ENCODE measurements at regions not wholly inside any gene's neighbourhood (a gene's known extent, or its start where the extent isn't known, plus 50 kb on each side); places are given as distances from the start of the nearest gene placed in this dataset.

DNA sequence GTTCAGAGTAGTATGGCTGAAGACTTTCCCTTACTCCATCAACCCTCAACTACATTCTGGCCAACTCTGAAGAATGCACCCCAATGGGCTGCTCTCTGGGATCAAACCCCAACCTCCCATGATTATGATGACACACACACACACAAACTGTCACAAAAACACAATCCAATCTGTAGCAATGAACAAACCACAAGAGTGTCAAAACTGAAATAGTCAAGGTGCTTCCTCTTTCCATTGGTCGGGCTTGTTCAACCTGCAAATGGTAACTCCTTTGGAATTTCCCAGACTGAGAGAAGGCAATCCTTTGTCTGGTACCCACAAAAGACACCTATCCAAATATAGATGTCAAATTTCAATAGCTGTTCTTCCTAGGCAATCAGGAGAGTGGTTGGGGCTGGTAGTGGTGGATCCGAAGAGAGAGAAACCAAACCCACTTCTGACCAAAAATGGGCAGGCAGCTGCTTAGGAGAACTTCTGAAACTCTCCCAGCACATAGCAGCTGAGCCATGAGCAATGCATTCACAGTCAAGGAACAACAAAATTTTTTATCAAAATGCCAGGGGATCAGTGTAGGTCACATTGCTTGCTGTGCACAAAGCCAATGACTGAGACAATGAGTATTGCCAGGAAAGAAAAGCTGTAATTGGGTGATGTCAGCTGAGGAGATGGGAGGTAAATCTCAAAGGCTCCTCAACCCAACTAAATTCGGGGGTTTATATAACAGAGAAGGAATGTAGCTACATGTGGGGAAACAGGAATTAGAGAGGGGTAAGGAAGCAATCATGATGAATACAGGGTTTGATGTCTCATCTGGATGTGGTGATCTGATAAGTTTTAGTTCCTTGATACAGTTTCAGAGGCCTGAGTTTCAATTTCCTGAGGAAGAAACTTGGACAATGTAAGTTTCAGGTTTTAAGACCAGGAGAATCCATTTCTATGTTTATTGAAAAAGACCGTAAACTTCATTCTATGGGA is 191.4 kb downstream of the KITLG start:
- Mint-ChIP-seq H3K27ac (no peak overlapping the region), H3K4me1 (peaks cover 8% of the 10 kb centered on the region), H3K4me3 (no peak overlapping the region), H3K9me3 (peaks cover 12% of the 10 kb centered on the region), H3K36me3 (ENCODE audit: low read depth) (no peaks in the 10 kb centered on the region), H3K27me3 (ENCODE audit: insufficient read depth) (peaks cover 11% of the 10 kb centered on the region)
- H3K27ac ChIP-seq (ENCODE audit: low read depth, low read length), result no peak overlapping the region
- no peaks in the 10 kb centered on the region for H3K4me1 ChIP-seq (ENCODE audit: control insufficient read depth, insufficient read depth, low read length)
- no peak overlapping the region for H3K4me3 ChIP-seq (ENCODE audit: low read length)
- TF ChIP-seq, protein P1, sequence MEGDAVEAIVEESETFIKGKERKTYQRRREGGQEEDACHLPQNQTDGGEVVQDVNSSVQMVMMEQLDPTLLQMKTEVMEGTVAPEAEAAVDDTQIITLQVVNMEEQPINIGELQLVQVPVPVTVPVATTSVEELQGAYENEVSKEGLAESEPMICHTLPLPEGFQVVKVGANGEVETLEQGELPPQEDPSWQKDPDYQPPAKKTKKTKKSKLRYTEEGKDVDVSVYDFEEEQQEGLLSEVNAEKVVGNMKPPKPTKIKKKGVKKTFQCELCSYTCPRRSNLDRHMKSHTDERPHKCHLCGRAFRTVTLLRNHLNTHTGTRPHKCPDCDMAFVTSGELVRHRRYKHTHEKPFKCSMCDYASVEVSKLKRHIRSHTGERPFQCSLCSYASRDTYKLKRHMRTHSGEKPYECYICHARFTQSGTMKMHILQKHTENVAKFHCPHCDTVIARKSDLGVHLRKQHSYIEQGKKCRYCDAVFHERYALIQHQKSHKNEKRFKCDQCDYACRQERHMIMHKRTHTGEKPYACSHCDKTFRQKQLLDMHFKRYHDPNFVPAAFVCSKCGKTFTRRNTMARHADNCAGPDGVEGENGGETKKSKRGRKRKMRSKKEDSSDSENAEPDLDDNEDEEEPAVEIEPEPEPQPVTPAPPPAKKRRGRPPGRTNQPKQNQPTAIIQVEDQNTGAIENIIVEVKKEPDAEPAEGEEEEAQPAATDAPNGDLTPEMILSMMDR (conservative IDR thresholded peaks at IDR 0.05), result no peak
- no peak for DNase-seq
- WGBS, 2 experiments (ENCODE audit: insufficient coverage in 1 of 2, insufficient read length in 1 of 2), result 98 to 100% methylated on average over 1 to 4 of the region's 4 CpGs
- H3K36me3 ChIP-seq (ENCODE audit: control insufficient read depth, insufficient read depth, low read length), result no peaks in the 10 kb centered on the region
- H3K9me3 ChIP-seq (ENCODE audit: control insufficient read depth, low read length), result peaks cover 7% of the 10 kb centered on the region
- no peaks in the 10 kb centered on the region for H3K27me3 ChIP-seq (ENCODE audit: control insufficient read depth, insufficient read depth, low read length, poor library complexity, severe bottlenecking)
- H3K9ac ChIP-seq (ENCODE audit: extremely low read depth, low read length, poor library complexity, severe bottlenecking), result no peak overlapping the region

DNA sequence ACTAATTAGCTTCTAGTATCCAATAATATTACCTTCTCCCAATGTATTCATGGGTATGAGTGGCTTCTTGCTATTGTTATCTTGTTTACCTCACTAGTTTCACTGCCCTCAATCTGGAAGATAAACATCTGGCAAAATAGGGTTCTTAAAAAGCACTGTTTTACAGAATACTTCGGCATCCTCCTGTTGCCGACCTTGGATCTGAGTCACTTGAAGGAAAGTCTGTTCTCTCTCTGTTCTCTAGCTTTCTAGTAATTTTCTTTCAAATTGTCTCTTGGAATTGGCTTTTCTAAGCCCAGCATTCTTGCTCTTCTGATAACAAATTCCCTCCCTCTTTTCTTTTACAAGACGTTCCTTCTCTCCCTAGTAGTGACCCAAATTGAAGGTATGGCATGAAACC is 189.5 kb downstream of the KITLG start:
- Mint-ChIP-seq H3K9me3 (peaks cover 4% of the 10 kb centered on the region), H3K27me3 (ENCODE audit: insufficient read depth) (peaks cover 11% of the 10 kb centered on the region), H3K36me3 (ENCODE audit: low read depth) (no peaks in the 10 kb centered on the region), H3K4me1 (peaks cover 8% of the 10 kb centered on the region), H3K27ac (no peak overlapping the region), H3K4me3 (no peak overlapping the region)
- Histone ChIP-seq H3K9ac (ENCODE audit: extremely low read depth, low read length, poor library complexity, severe bottlenecking) (no peak overlapping the region), H3K9me3 (ENCODE audit: control insufficient read depth, low read length) (no peaks in the 10 kb centered on the region), H3K36me3 (ENCODE audit: control insufficient read depth, insufficient read depth, low read length) (no peaks in the 10 kb centered on the region), H3K4me3 (ENCODE audit: low read length) (no peak overlapping the region), H3K27ac (ENCODE audit: low read depth, low read length) (no peak overlapping the region), H3K27me3 (ENCODE audit: control insufficient read depth, insufficient read depth, low read length, poor library complexity, severe bottlenecking) (no peaks in the 10 kb centered on the region), H3K4me1 (ENCODE audit: control insufficient read depth, insufficient read depth, low read length) (no peaks in the 10 kb centered on the region)
- WGBS, 2 experiments (ENCODE audit: insufficient coverage in 1 of 2, insufficient read length in 1 of 2), result 88 to 89% methylated on average over 3 of the region's 3 CpGs
- no peak for DNase-seq
- TF ChIP-seq, protein P1 (conservative IDR thresholded peaks at IDR 0.05), result no peak

DNA sequence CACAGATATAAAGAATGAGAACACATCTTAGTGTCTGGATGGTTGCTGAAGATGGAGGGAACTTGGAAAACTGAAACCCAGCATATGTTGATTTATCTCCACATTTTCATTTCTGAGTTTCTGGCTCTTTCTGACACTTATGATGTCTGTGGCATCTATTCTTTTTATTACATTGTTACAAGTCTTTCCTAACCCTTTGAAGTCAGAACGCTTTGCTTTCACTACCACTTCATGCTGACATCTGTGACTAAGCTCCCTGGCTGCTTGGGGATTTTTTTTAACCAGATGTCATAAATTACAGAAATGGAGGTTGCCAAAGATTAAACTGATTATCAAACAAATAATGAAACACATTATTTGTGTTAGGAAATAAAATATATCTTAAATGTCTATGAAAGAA is 188.7 kb downstream of the KITLG start:
- H3K27me3 ChIP-seq (ENCODE audit: control insufficient read depth, insufficient read depth, low read length, poor library complexity, severe bottlenecking), result no peaks in the 10 kb centered on the region
- H3K4me3 ChIP-seq (ENCODE audit: low read length), result no peak overlapping the region
- Mint-ChIP-seq H3K9me3 (peaks cover 4% of the 10 kb centered on the region), H3K4me3 (no peak overlapping the region), H3K36me3 (ENCODE audit: low read depth) (no peaks in the 10 kb centered on the region), H3K27ac (no peak overlapping the region), H3K27me3 (ENCODE audit: insufficient read depth) (peaks cover 11% of the 10 kb centered on the region), H3K4me1 (peaks cover 8% of the 10 kb centered on the region)
- no peak for DNase-seq
- TF ChIP-seq, protein P1 (conservative IDR thresholded peaks at IDR 0.05), result no peak
- no peak overlapping the region for H3K9ac ChIP-seq (ENCODE audit: extremely low read depth, low read length, poor library complexity, severe bottlenecking)
- H3K9me3 ChIP-seq (ENCODE audit: control insufficient read depth, low read length), result no peaks in the 10 kb centered on the region
- WGBS, 2 experiments (ENCODE audit: insufficient coverage in 1 of 2, insufficient read length in 1 of 2), result 95% methylated on average over 1 of the region's 1 CpG; no CpG with 5 or more reads in 1 of the 2 experiments
- H3K27ac ChIP-seq (ENCODE audit: low read depth, low read length), result no peak overlapping the region
- no peaks in the 10 kb centered on the region for H3K4me1 ChIP-seq (ENCODE audit: control insufficient read depth, insufficient read depth, low read length)
- H3K36me3 ChIP-seq (ENCODE audit: control insufficient read depth, insufficient read depth, low read length), result no peaks in the 10 kb centered on the region

Data from endodermal cell (in vitro differentiated cells).